Esophagus muscularis mucosa (tissue), 3 donors: ENCODE measurements at regions not wholly inside any gene's neighbourhood (a gene's known extent, or its start where the extent isn't known, plus 50 kb on each side); places are given as distances from the start of the nearest gene placed in this dataset.

ENCODE experiments used
- CTCF ChIP-seq, 3 experiments: fragments of 200-600 bp in 2 of 3; fragments of 450-650 bp in 1 of 3; sonication (generic) in 2 of 3; IDR thresholded peaks; one replicate each; pipeline ENCODE4 v1.5.1; 2017 to 2019; ENCODE audit warnings: antibody characterized with exemption in 3 of 3, mild to moderate bottlenecking in 2 of 3, moderate library complexity in 1 of 3
- POLR2A ChIP-seq: fragments of 450-650 bp; IDR thresholded peaks from one replicate; pipeline ENCODE4 v1.6.1; 2017; ENCODE audit warnings: antibody characterized with exemption, moderate library complexity, mild to moderate bottlenecking, low read depth
- POLR2AphosphoS5 ChIP-seq, 2 donors: sonication (generic); formaldehyde crosslinking; IDR thresholded peaks; one replicate each; pipeline ENCODE4 v1.6.1; 2017; ENCODE audit warnings: antibody characterized with exemption in 2 of 2

- TF ChIP-seq CTCF (IDR thresholded peaks at IDR 0.05), result no peak
- no peak for TF ChIP-seq POLR2A
- no peak for TF ChIP-seq POLR2AphosphoS5 (IDR thresholded peaks at IDR 0.05)
Observed at GRCh38 chr2:47688561-47688960, 94.4 kb upstream of the MSH6 start.
